A204.1 (cell line): ENCODE measurements at regions not wholly inside any gene's neighbourhood (a gene's known extent, or its start where the extent isn't known, plus 50 kb on each side); places are given as distances from the start of the nearest gene placed in this dataset.
"Not testable (repeated sequence)": the region's sequence is repeated elsewhere in the genome, so short reads cannot be mapped to it uniquely, and the experiment has no call there.

Source experiments
- FAIRE-seq: peaks from 2 replicates; lab custom pipeline; 2012; peaks lifted over from hg19 to GRCh38; lab: Jason Lieb, UNC

- FAIRE-seq, result no peak
These were observed 90.1 kb upstream of the NEDD4L start for GRCh38 chr18:57953883-57954282.

GRCh38 chr18:57951999-57952774 lies 91.8 kb upstream of the NEDD4L start:
- no peak for FAIRE-seq

- FAIRE-seq, result no peak
These were observed 92.8 kb upstream of the NEDD4L start for GRCh38 chr18:57951117-57951796.

- no peak for FAIRE-seq
These were observed 93.5 kb upstream of the NEDD4L start for GRCh38 chr18:57950542-57950941.

GRCh38 chr18:57949335-57949734 lies 94.7 kb upstream of the NEDD4L start:
- FAIRE-seq, result not testable (repeated sequence)

GRCh38 chr18:57947117-57947516 lies 96.9 kb upstream of the NEDD4L start:
- no peak for FAIRE-seq

GRCh38 chr18:57943723-57944122 lies 100.3 kb upstream of the NEDD4L start:
- FAIRE-seq, result no peak

- FAIRE-seq, result no peak
These were observed 101.5 kb upstream of the NEDD4L start for GRCh38 chr18:57942493-57942892.

GRCh38 chr18:57941841-57942489 lies 102.1 kb upstream of the NEDD4L start:
- no peak for FAIRE-seq

GRCh38 chr18:57940166-57940660 lies 103.8 kb upstream of the NEDD4L start:
- no peak for FAIRE-seq

- not testable (repeated sequence) for FAIRE-seq
These were observed 109.7 kb upstream of the NEDD4L start for GRCh38 chr18:57934375-57934774.

- no peak for FAIRE-seq
These were observed 113.0 kb upstream of the NEDD4L start for GRCh38 chr18:57931038-57931437.

- FAIRE-seq, result no peak
These were observed 113.5 kb upstream of the NEDD4L start for GRCh38 chr18:57930476-57930875.

- FAIRE-seq, result no peak
These were observed 114.1 kb upstream of the NEDD4L start for GRCh38 chr18:57929922-57930321.

GRCh38 chr18:57928466-57928865 lies 115.6 kb upstream of the NEDD4L start:
- FAIRE-seq, result no peak

- no peak for FAIRE-seq
These were observed 116.5 kb upstream of the NEDD4L start for GRCh38 chr18:57927511-57927910.

- FAIRE-seq, result no peak
These were observed 118.3 kb upstream of the NEDD4L start for GRCh38 chr18:57925706-57926105.

- no peak for FAIRE-seq
These were observed 120.4 kb upstream of the NEDD4L start for GRCh38 chr18:57923611-57924010.

GRCh38 chr18:57922885-57923284 lies 119.8 kb upstream of the ATP8B1 start:
- no peak for FAIRE-seq

GRCh38 chr18:57921708-57922107 lies 118.6 kb upstream of the ATP8B1 start:
- FAIRE-seq, result no peak

GRCh38 chr18:57920036-57920435 lies 116.9 kb upstream of the ATP8B1 start:
- no peak for FAIRE-seq

- FAIRE-seq, result no peak
These were observed 115.5 kb upstream of the ATP8B1 start for GRCh38 chr18:57918601-57919000.

- no peak for FAIRE-seq
These were observed 113.6 kb upstream of the ATP8B1 start for GRCh38 chr18:57916684-57917083.
